Stomach (tissue), 8 donors: ENCODE measurements at regions not wholly inside any gene's neighbourhood (a gene's known extent, or its start where the extent isn't known, plus 50 kb on each side); places are given as distances from the start of the nearest gene placed in this dataset.
A peak's percentile ranks its signal among the peaks of the same experiment; 100 is the strongest.
"Not testable (repeated sequence)": the region's sequence is repeated elsewhere in the genome, so short reads cannot be mapped to it uniquely, and the experiment has no call there.

ENCODE experiments used
- DNase-seq, 2 donors: peaks; one replicate each; pipeline versions ENCODE4 v3.0.0 to v3.0.0-alpha.2; 2013 to 2019
- H3K27ac ChIP-seq, 5 donors: fragments of 200-600 bp in 4 of 5; sonication (generic) in 4 of 5; one replicate each; pipeline ENCODE4 v1.5.1; 2013 to 2019; ENCODE audit warnings: mild to moderate bottlenecking in 1 of 5, moderate library complexity in 1 of 5
- H3K27me3 ChIP-seq, 3 donors: fragments of 200-600 bp; sonication (generic); one replicate each; pipeline ENCODE4 v1.5.1; 2017 to 2019; ENCODE audit warnings: mixed run types in 1 of 3
- H3K36me3 ChIP-seq, 4 donors: fragments of 200-600 bp; sonication (generic); 1 replicate in 3 of 4; 2 replicates in 1 of 4; pipeline ENCODE4 v1.5.1; 2016 to 2019
- H3K4me1 ChIP-seq, 4 donors: fragments of 200-600 bp; sonication (generic); one replicate each; pipeline ENCODE4 v1.5.1; 2016 to 2019
- H3K4me3 ChIP-seq, 4 donors: fragments of 200-600 bp; sonication (generic) in 3 of 4; one replicate each; pipeline ENCODE4 v1.5.1; 2016 to 2019; ENCODE audit warnings: mild to moderate bottlenecking in 1 of 4
- H3K9me3 ChIP-seq, 4 donors: fragments of 200-600 bp; sonication (generic); one replicate each; pipeline ENCODE4 v1.5.1; 2016 to 2019
- CTCF ChIP-seq, 7 experiments: fragments of 450-650 bp in 4 of 7; fragments of 200-600 bp in 3 of 7; sonication (generic) in 3 of 7; IDR thresholded peaks; one replicate each; pipeline ENCODE4 v1.5.1; 2016 to 2019; ENCODE audit warnings: antibody characterized with exemption in 7 of 7, control low read depth in 2 of 7, mild to moderate bottlenecking in 1 of 7
- EP300 ChIP-seq: sonication (generic); formaldehyde crosslinking; IDR thresholded peaks from one replicate; pipeline ENCODE4 v1.6.1; 2017; ENCODE audit warnings: antibody characterized with exemption
- POLR2A ChIP-seq, 4 donors: fragments of 450-650 bp; IDR thresholded peaks; one replicate each; pipeline ENCODE4 v1.6.1; 2016; ENCODE audit warnings: antibody characterized with exemption in 4 of 4, control low read depth in 2 of 4, mild to moderate bottlenecking in 1 of 4, moderate library complexity in 1 of 4
- POLR2AphosphoS5 ChIP-seq, 3 donors: sonication (generic); formaldehyde crosslinking; IDR thresholded peaks; one replicate each; pipeline ENCODE4 v1.6.1; 2016; ENCODE audit warnings: antibody characterized with exemption in 3 of 3
- WGBS, 5 donors: extraction: QIAGEN DNeasy Blood & Tissue Kit in 3 of 5; methylation state at CpG; one replicate each; pipeline versions ENCODE4 v1.1.5 to v1.1.7; 2013 to 2018; 5-methylcytosine and 5-hydroxymethylcytosine counted together
- intact Hi-C: fragments of 100-400 bp; cut with DNase I; formaldehyde crosslinking; loops from one replicate; pipeline ENCODE4 v1.15.1; 2023; ENCODE audit warnings: low total_unique reads
- donor health status: healthy with polysubstance abuse.
- donor health status: Bipolar disorder and iron deficiency.
- donor health status: healthy.

GRCh38 chr11:69949327-69949726 lies 128.8 kb upstream of the ANO1 start:
- H3K27ac ChIP-seq = peak overlapping the region; percentile 7 to 79 (median 53)

GRCh38 chr11:69950120-69950519 lies 128.0 kb upstream of the ANO1 start:
- intact Hi-C loops = no loop called here
- Histone ChIP-seq H3K27ac (peak overlapping the region in 2 of 5 donors; percentile 41 to 79), H3K36me3 (no peaks in the 10 kb centered on the region), H3K27me3 (peaks cover 0 to 42% (median 0%) of the 10 kb centered on the region in 3 donors), H3K4me3 (no peak overlapping the region), H3K4me1 (peaks cover 0 to 25% (median 13%) of the 10 kb centered on the region in 4 donors), H3K9me3 (peaks cover 0 to 7% (median 3%) of the 10 kb centered on the region in 4 donors)
- 44 to 74% (median 70%) methylated on average over 3 to 8 of the region's 8 CpGs for WGBS, 5 donors
- DNase-seq = peak in 1 of 2 donors; percentile 55
- TF ChIP-seq CTCF (IDR thresholded peaks at IDR 0.05) (peak in 2 of 7 experiments; percentile 23 to 26), POLR2A (IDR thresholded peaks at IDR 0.05) (no peak)

More at GRCh38 chr11:69949327-69949726, 128.8 kb upstream of the ANO1 start:
- Histone ChIP-seq H3K9me3 (peaks cover 0 to 7% (median 3%) of the 10 kb centered on the region in 4 donors), H3K4me3 (no peak overlapping the region), H3K4me1 (peaks cover 0 to 25% (median 13%) of the 10 kb centered on the region in 4 donors), H3K27me3 (peaks cover 0 to 44% (median 0%) of the 10 kb centered on the region in 3 donors), H3K36me3 (no peaks in the 10 kb centered on the region)
- TF ChIP-seq POLR2AphosphoS5 (IDR thresholded peaks at IDR 0.05) (no peak), POLR2A (IDR thresholded peaks at IDR 0.05) (no peak), CTCF (IDR thresholded peaks at IDR 0.05) (no peak), EP300 (no peak)
- intact Hi-C loops = no loop called here
- 45 to 65% (median 56%) methylated on average over 6 of the region's 6 CpGs for WGBS, 5 donors
- DNase-seq = peak; percentile 37 to 81

- Histone ChIP-seq H3K27ac (peak overlapping the region in 1 of 5 donors; percentile 79), H3K4me3 (no peak overlapping the region), H3K4me1 (peaks cover 0 to 25% (median 13%) of the 10 kb centered on the region in 4 donors), H3K27me3 (peaks cover 0 to 42% (median 0%) of the 10 kb centered on the region in 3 donors), H3K9me3 (peaks cover 0 to 7% (median 3%) of the 10 kb centered on the region in 4 donors), H3K36me3 (no peaks in the 10 kb centered on the region)
- intact Hi-C loops = no loop called here
- TF ChIP-seq CTCF (IDR thresholded peaks at IDR 0.05) = no peak
- no peak for TF ChIP-seq EP300
- TF ChIP-seq POLR2A (IDR thresholded peaks at IDR 0.05) = no peak
- TF ChIP-seq POLR2AphosphoS5 (IDR thresholded peaks at IDR 0.05) = no peak
- DNase-seq = no peak
- 47 to 72% (median 61%) methylated on average over 6 of the region's 6 CpGs for WGBS, 5 donors
Measured at GRCh38 chr11:69950621-69951020, 127.5 kb upstream of the ANO1 start.

- peaks cover 0 to 48% (median 0%) of the 10 kb centered on the region in 3 donors for H3K27me3 ChIP-seq
- peaks cover 0 to 7% (median 3%) of the 10 kb centered on the region in 4 donors for H3K9me3 ChIP-seq
- no peak for TF ChIP-seq POLR2A (IDR thresholded peaks at IDR 0.05)
- no peak for TF ChIP-seq CTCF (IDR thresholded peaks at IDR 0.05)
- no peak for TF ChIP-seq POLR2AphosphoS5 (IDR thresholded peaks at IDR 0.05)
- TF ChIP-seq EP300 = no peak
- no peak for DNase-seq
- peaks cover 6 to 25% (median 13%) of the 10 kb centered on the region in 4 donors for H3K4me1 ChIP-seq
- intact Hi-C loops = no loop called here
- H3K27ac ChIP-seq = no peak overlapping the region
- 82 to 94% (median 89%) methylated on average over 5 to 8 of the region's 8 CpGs for WGBS, 5 donors
- no peaks in the 10 kb centered on the region for H3K36me3 ChIP-seq
- no peak overlapping the region for H3K4me3 ChIP-seq
Measured at GRCh38 chr11:69951821-69952220, 126.3 kb upstream of the ANO1 start.

- 89 to 93% (median 92%) methylated on average over 10 to 18 of the region's 18 CpGs for WGBS, 5 donors
- intact Hi-C loops, H3K27ac ChIP-seq, H3K9me3 ChIP-seq, H3K36me3 ChIP-seq, DNase-seq, H3K4me3 ChIP-seq: not testable (repeated sequence)
- H3K27me3 ChIP-seq = peaks cover 0 to 54% (median 0%) of the 10 kb centered on the region in 3 donors
- H3K4me1 ChIP-seq = peaks cover 6 to 25% (median 13%) of the 10 kb centered on the region in 4 donors
Measured at GRCh38 chr11:69952229-69952975, 125.7 kb upstream of the ANO1 start.
